HG02610 (cell line): ENCODE measurements at regions not wholly inside any gene's neighbourhood (a gene's known extent, or its start where the extent isn't known, plus 50 kb on each side); places are given as distances from the start of the nearest gene placed in this dataset.
A peak's percentile ranks its signal among the peaks of the same experiment; 100 is the strongest.

ENCODE experiments used
- ATAC-seq: cut with Tn5 transposase; IDR thresholded peaks from one replicate; pipeline ENCODE4 v1.9.1; 2021; ENCODE audit warnings: mild to moderate bottlenecking, moderate library complexity; ENCODE audit not compliant: unreplicated experiment

DNA sequence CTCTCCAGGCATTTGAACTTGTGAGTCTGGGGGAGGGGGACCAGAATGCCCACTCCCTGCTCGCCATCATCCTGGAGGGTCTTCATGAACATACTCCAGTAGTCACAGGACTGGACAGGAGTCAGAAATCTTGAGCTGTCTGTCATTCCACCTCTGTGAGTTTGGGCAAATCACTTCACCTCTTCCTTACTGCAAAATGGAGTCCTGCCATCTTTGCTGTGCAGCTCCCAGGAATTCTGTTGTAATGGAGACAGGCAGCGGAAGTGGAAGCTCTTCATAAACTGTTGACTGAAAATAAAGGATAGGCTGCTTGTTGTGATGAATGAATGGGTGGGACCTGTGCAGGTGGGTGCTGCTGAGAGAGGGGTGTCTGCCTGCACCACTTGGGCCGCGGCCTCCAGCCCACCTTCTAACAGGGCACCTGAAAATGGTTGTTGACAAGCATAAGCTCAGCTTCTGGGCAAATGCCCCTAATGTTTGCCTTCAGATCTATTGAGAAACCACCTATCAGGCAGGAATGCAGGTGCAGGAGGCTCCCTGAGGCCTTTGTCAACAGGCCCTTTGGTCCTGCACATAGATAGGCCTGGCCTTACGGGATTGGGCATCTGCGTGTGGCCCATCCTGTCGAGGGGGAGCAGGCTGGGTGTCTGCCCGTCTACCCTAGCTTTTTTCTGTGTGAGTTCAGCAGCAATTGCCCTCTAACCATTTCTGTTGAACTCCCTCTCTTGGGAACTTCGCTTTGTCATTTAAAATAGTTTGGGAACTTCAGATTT is 321.0 kb downstream of the RPS6KC1 start:
- no peak for ATAC-seq

DNA sequence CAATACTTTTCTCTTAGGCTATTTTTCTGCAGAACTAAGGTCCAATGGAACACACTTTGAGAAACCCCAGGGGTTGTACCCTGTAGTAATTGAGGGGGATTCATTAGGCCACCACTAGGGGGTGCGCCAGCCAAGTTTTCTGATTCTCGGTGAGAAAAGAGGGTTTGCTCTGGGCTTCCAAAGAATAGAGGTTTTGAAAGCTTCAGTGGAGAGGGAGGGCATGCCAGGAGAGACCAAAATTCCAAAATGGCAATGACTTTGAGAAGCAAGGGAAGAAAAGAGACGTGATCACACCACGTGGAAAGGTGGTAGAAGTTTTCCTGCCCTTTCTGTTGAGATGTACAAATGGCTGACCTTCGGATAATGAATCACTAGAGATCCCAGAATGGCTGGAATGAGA is 323.3 kb downstream of the RPS6KC1 start:
- ATAC-seq = peak; percentile 80

DNA sequence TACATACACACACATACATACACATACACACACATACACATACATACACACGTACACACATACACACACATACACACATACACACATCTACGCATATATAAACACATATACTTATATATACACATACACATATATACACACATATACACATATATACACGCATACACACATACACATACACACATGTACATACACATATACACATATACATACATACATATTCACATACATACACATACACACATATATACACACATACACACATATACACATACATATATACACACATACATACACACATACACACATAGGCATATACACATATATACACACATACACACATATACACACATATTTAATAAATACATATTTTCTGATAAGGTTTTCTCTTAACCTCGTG is 324.0 kb downstream of the RPS6KC1 start:
- ATAC-seq = no peak

- ATAC-seq = no peak
Measured at GRCh38 chr1:213376862-213377372, 325.9 kb downstream of the RPS6KC1 start.

DNA sequence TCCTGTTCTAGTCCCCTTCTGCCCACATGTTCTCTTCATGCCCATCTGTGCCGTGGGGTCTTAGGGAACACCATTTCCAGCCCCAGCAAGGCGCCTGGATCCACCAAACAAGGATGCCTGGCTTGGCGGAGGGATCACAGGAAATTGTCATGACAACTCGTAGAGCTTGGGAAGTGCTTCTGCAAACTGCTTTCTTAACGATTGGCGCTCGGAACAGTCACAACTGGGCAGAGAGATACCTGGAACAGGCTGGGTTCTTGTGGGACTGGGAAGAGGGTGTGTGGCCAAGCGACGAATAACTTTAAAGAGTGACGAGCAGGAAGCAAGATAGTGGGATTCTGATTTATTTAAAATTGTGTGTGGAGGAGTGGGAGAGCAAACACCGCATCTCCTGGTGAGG is 329.8 kb downstream of the RPS6KC1 start:
- ATAC-seq = no peak

DNA sequence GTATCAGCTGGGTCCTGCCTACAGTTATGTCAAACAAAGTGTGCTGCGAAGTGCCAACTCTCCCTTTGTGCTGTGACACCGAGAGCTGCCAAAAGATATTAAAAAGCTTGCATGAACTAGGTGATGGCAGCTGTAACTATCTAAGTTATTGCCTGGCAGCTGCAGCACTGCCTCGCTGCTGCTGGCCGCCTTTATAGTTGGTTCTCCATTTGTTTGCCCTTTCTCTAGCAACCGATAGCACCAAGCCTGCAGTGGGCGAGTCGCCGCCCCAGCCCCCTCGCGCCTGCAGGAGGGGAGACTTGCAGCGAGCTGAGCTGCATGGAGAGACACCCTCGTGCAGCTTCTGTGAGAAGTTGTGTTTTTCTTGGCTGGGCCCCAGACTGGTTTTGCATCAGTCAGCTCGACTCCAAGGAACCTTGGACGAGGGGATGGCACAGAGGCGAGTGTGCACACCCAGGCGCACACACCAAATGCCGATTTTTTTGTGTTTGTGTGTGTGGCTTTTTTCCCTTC is 330.6 kb downstream of the RPS6KC1 start:
- ATAC-seq = no peak

DNA sequence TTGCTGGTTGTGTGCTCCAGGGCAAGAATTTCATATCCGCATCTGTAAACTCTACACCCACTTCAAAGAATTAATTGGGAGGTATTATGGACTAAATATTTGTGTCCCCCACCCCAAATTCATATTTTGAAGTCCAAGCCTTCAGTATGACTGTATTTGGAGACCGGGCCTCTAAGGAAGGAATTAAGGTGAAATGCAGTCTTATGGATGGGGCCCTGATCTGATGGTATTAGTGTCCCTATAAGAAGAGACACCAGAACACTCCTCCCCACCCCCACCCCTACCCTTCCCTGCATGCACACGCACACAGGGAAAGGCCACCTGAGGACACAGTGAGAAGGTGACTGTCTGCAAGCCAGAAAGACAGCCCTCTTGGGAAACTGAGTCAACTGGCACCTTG is 332.4 kb downstream of the RPS6KC1 start:
- ATAC-seq = no peak

- no peak for ATAC-seq
Measured at GRCh38 chr1:213385201-213385600, 334.2 kb downstream of the RPS6KC1 start.

DNA sequence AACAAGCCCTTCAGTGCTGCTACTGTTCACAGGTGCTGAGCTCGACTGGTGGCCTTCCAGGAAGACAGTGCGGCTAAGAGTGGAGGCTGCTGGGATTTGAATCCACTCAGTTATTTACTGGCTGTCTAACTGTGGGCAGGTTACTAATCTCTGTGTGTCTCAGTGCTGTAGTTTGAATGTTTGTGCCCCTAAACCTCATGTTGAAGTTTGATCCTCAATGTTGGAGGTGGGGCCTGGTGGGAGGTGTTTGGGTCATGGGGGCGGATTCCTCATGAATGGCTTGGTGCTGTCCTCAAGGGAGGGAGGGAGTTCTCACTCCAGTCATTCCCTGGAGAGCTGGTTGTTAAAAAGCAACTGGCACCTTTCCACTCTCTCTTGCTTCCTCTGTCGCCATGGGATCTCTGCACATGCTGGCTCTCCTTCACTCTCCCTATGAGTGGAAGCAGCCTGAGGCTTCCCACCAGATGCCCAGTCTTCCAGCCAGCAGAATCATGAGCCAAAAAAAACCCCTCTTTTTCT is 334.8 kb downstream of the RPS6KC1 start:
- no peak for ATAC-seq

- ATAC-seq = no peak
Measured at GRCh38 chr1:213387380-213388015, 336.5 kb downstream of the RPS6KC1 start.

DNA sequence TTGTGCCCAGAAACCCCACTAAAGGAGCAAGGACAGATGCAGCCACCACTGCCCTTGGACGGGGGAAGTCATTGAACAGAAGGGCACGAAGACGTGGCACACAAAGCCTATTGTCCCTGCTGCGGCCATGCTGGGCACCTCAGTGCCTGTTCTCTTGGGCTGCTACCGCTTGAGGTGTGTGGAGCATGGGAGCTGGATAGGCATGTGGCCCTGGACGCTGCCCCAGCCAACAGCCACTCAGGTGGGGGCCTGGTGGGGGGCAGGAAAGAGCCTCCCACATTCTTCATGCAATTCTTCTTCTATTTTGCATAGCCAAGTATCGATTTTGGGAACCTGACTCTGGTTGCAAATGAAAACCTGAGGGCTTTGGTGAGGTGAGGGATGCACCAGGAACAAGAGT is 337.2 kb downstream of the RPS6KC1 start:
- ATAC-seq = no peak

GRCh38 chr1:213389061-213389581 is 338.1 kb downstream of the RPS6KC1 start:
- no peak for ATAC-seq

GRCh38 chr1:213391445-213391844 is 340.4 kb downstream of the RPS6KC1 start:
- ATAC-seq = no peak

DNA sequence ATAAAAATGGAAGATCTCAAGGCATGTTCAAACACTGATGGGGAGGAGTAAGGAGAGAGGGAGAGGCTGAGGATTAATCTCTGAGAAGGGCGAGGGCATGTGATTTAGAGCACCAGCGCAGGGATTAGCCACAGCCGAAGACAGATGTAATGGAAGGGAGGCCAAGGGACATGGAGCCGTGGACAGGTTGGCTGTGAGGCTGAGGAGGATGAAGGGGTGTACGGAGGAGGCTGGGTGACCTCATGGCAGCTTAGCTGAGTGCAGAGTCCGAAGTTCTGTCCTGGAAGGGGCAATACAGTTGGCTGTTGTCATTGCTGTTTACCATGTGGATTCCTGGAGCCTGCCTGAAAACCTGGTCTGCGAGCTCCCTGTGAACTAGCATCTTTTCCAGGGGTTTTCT is 342.8 kb downstream of the RPS6KC1 start:
- ATAC-seq = no peak

GRCh38 chr1:213394837-213395236 is 343.8 kb downstream of the RPS6KC1 start:
- no peak for ATAC-seq

DNA sequence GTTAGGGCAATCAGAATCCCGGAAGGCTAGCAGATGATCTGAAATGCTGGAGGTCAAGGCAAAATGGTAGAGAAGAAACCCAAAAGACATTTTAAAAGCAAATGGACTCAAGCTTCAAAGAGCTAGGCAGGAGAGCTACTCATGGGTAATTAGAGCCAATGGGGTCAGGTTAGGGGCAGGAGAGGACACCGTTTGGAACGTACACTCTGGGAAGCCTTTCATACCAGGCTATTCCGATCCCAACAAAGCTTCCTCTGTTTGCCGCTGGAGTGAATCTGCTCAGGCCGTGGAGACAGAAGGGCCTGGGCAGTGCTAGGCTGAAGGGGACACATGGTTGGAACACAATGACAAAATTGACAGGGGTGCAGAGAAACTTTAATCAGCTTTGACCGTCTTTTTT is 346.6 kb downstream of the RPS6KC1 start:
- no peak for ATAC-seq

- ATAC-seq = no peak
Measured at GRCh38 chr1:213399695-213400094, 348.7 kb downstream of the RPS6KC1 start.

DNA sequence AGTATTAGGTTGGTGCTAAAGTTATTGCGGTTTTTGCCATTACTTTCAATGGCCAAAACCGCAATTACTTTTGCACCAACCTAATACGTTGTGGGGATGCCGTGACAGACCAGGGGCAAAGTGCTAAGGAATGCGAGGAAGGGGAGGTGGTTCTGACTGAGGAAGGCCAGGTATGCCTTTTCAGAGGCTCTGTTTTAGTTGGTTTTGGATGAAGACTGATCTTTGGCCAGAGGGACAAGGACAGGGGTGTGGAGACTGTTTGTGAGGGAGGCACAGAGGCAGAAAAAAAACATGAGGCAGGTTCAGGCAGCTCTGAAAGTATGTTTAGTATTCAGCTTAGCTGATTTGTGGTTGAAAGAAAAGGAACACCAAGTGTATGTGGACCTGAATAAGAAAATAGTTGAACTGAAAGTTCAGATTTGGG is 358.2 kb downstream of the RPS6KC1 start:
- ATAC-seq = no peak

GRCh38 chr1:213409971-213410370 is 358.9 kb downstream of the RPS6KC1 start:
- ATAC-seq = no peak

GRCh38 chr1:213414346-213414745 is 363.3 kb downstream of the RPS6KC1 start:
- no peak for ATAC-seq

- ATAC-seq = no peak
Measured at GRCh38 chr1:213414911-213415310, 363.9 kb downstream of the RPS6KC1 start.
